H9 (cell line): ENCODE measurements at regions not wholly inside any gene's neighbourhood (a gene's known extent, or its start where the extent isn't known, plus 50 kb on each side); places are given as distances from the start of the nearest gene placed in this dataset.

Experiments used
- DNase-seq: peaks from one replicate; pipeline ENCODE4 v3.0.0-alpha.2; 2017
- H2AFZ ChIP-seq: one replicate; pipeline ENCODE4 v1.6.1; 2013; ENCODE audit warnings: mild to moderate bottlenecking, low read length, control low read depth, moderate library complexity
- H2AK5ac ChIP-seq: 2 replicates; pipeline ENCODE4 v1.6.1; 2013; ENCODE audit warnings: low read length, control low read depth, mixed read lengths; ENCODE audit not compliant: insufficient read length
- H2BK120ac ChIP-seq: one replicate; pipeline ENCODE4 v1.6.1; 2013; ENCODE audit warnings: low read depth, mild to moderate bottlenecking, low read length, control low read depth, inconsistent platforms; ENCODE audit not compliant: poor library complexity, severe bottlenecking
- H2BK12ac ChIP-seq: 2 replicates; pipeline ENCODE4 v1.6.1; 2013; ENCODE audit warnings: low read length, control low read depth, mixed read lengths, low read depth; ENCODE audit not compliant: insufficient read length
- H2BK15ac ChIP-seq: 2 replicates; pipeline ENCODE4 v1.6.1; 2013; ENCODE audit warnings: low read depth, low read length, control low read depth
- H2BK20ac ChIP-seq: one replicate; pipeline ENCODE4 v1.6.1; 2013; ENCODE audit warnings: low read depth, mild to moderate bottlenecking, low read length, control low read depth, inconsistent platforms; ENCODE audit not compliant: poor library complexity, severe bottlenecking
- H2BK5ac ChIP-seq: 2 replicates; pipeline ENCODE4 v1.6.1; 2013; ENCODE audit warnings: low read length, control low read depth, mixed read lengths; ENCODE audit not compliant: insufficient read length
- H3K14ac ChIP-seq: 2 replicates; pipeline ENCODE4 v1.6.1; 2013; ENCODE audit warnings: low read length, control low read depth; ENCODE audit not compliant: insufficient read depth
- H3K18ac ChIP-seq: 2 replicates; pipeline ENCODE4 v1.6.1; 2013; ENCODE audit warnings: low read depth, mild to moderate bottlenecking, mixed read lengths, low read length, control low read depth; ENCODE audit not compliant: insufficient read length
- H3K23ac ChIP-seq: 2 replicates; pipeline ENCODE4 v1.6.1; 2013; ENCODE audit warnings: low read length, control low read depth, mixed read lengths, low read depth; ENCODE audit not compliant: insufficient read length
- H3K23me2 ChIP-seq: 2 replicates; pipeline ENCODE4 v1.6.1; 2013; ENCODE audit warnings: low read depth, mild to moderate bottlenecking, mixed read lengths, low read length, control low read depth; ENCODE audit not compliant: insufficient read length, poor library complexity, severe bottlenecking
- H3K27ac ChIP-seq: 2 replicates; pipeline ENCODE4 v1.5.1; 2013; ENCODE audit warnings: low read length, control low read depth, mixed read lengths, low read depth; ENCODE audit not compliant: insufficient read length
- H3K27me3 ChIP-seq: 2 replicates; pipeline ENCODE4 v1.6.1; 2013; ENCODE audit warnings: low read length, control low read depth, inconsistent platforms; ENCODE audit not compliant: insufficient read depth
- H3K4ac ChIP-seq: 2 replicates; pipeline ENCODE4 v1.6.1; 2013; ENCODE audit warnings: low read depth, mild to moderate bottlenecking, control low read depth, inconsistent platforms, low read length, moderate library complexity
- H3K4me1 ChIP-seq: 2 replicates; pipeline ENCODE4 v1.6.1; 2013; ENCODE audit warnings: low read length, control low read depth, inconsistent platforms; ENCODE audit not compliant: insufficient read depth
- H3K4me2 ChIP-seq: 2 replicates; pipeline ENCODE4 v1.6.1; 2013; ENCODE audit warnings: low read length, control low read depth, mixed read lengths; ENCODE audit not compliant: insufficient read length, insufficient read depth
- H3K56ac ChIP-seq: 2 replicates; pipeline ENCODE4 v1.6.1; 2013; ENCODE audit warnings: low read depth, mild to moderate bottlenecking, mixed read lengths, low read length, control low read depth; ENCODE audit not compliant: insufficient read length
- H3K79me1 ChIP-seq: 2 replicates; pipeline ENCODE4 v1.6.1; 2013; ENCODE audit warnings: low read depth, mild to moderate bottlenecking, moderate library complexity, low read length, control low read depth, inconsistent platforms; ENCODE audit not compliant: insufficient read depth, poor library complexity, severe bottlenecking
- H3K79me2 ChIP-seq: 2 replicates; pipeline ENCODE4 v1.6.1; 2013; ENCODE audit warnings: low read length, control low read depth, inconsistent platforms; ENCODE audit not compliant: insufficient read depth
- H3K9ac ChIP-seq: 2 replicates; pipeline ENCODE4 v1.6.1; 2013; ENCODE audit warnings: low read length, control low read depth, mixed read lengths; ENCODE audit not compliant: insufficient read length; ENCODE audit errors: extremely low read depth
- H3K9me3 ChIP-seq: one replicate; pipeline ENCODE4 v1.6.1; 2013; ENCODE audit warnings: low read depth, low read length, inconsistent platforms; ENCODE audit not compliant: control insufficient read depth
- H3T11ph ChIP-seq: one replicate; pipeline ENCODE4 v1.6.1; 2013; ENCODE audit warnings: mild to moderate bottlenecking, low read length, control low read depth, inconsistent platforms
- H4K20me1 ChIP-seq: one replicate; pipeline ENCODE4 v1.6.1; 2013; ENCODE audit not compliant: control insufficient read depth, insufficient read length, insufficient read depth
- H4K5ac ChIP-seq: 2 replicates; pipeline ENCODE4 v1.6.1; 2013; ENCODE audit warnings: low read depth, mild to moderate bottlenecking, mixed read lengths, low read length, control low read depth; ENCODE audit not compliant: insufficient read length
- H4K8ac ChIP-seq: replicated peaks from 2 replicates; pipeline ENCODE4 v1.6.1; 2013; ENCODE audit warnings: low read length, control low read depth, mixed read lengths, low read depth; ENCODE audit not compliant: insufficient read length
- H4K91ac ChIP-seq: 2 replicates; pipeline ENCODE4 v1.6.1; 2013; ENCODE audit warnings: low read depth, mild to moderate bottlenecking, moderate library complexity, mixed read lengths, low read length, control low read depth; ENCODE audit not compliant: insufficient read length
- H3K27ac Mint-ChIP-seq, 3 experiments: 2 replicates in 2 of 3; 3 replicates in 1 of 3; pipeline ENCODE4 v1.8.0; 2020 to 2021; ENCODE audit warnings: mixed read lengths in 3 of 3, mild to moderate bottlenecking in 1 of 3, moderate library complexity in 1 of 3
- H3K27me3 Mint-ChIP-seq: 2 replicates; pipeline ENCODE4 v1.8.0; 2021; ENCODE audit warnings: low read depth, mild to moderate bottlenecking, moderate library complexity, mixed read lengths
- H3K36me3 Mint-ChIP-seq, 3 experiments: 2 replicates in 2 of 3; 3 replicates in 1 of 3; pipeline ENCODE4 v1.8.0; 2020 to 2021; ENCODE audit warnings: low read depth in 3 of 3, mixed read lengths in 3 of 3; ENCODE audit not compliant: insufficient read depth in 1 of 3
- H3K4me1 Mint-ChIP-seq, 2 experiments: 2 replicates each; pipeline ENCODE4 v1.8.0; 2020; ENCODE audit warnings: mixed read lengths in 2 of 2
- H3K4me3 Mint-ChIP-seq, 2 experiments: 2 replicates in 1 of 2; 3 replicates in 1 of 2; pipeline ENCODE4 v1.8.0; 2020 to 2021; ENCODE audit warnings: mild to moderate bottlenecking in 2 of 2, mixed read lengths in 2 of 2, moderate library complexity in 1 of 2
- H3K9me3 Mint-ChIP-seq, 2 experiments: 2 replicates in 1 of 2; 3 replicates in 1 of 2; pipeline ENCODE4 v1.8.0; 2020; ENCODE audit warnings: mild to moderate bottlenecking in 2 of 2, mixed read lengths in 2 of 2, moderate library complexity in 1 of 2
- CTCF ChIP-seq: fragments of 200-600 bp; sonication (generic); conservative IDR thresholded peaks from 3 replicates; pipeline ENCODE4 v1.8.0; 2021; ENCODE audit warnings: antibody characterized with exemption, mild to moderate bottlenecking
- WGBS: extraction: QIAGEN DNeasy Blood & Tissue Kit; methylation state at CpG from one replicate; pipeline ENCODE4 v1.1.7; 2013; ENCODE audit warnings: missing lambda C conversion rate, low lambda C conversion rate, mixed read lengths; ENCODE audit not compliant: insufficient read length; ENCODE audit errors: extremely low coverage; 5-methylcytosine and 5-hydroxymethylcytosine counted together

DNA sequence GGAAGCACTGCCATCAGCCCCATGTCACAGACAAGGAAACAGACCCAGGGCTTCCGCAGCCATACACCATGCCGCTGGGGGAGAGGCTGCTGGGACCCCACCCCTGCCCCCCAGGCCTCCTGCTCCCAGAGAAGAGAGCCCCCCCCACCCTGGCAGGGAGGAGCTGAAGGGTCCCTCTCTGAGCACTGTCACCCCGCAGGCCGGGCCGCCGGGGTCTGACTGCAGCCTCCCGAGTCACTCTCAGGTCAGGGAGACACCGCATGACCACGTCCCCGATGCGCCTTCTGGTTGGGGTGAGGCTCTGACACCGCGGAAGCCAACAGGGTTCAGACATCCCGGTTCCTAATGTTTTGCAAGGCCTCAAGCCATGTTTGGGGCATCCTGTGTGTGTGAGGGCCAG is 102.3 kb downstream of the SIK1 start:
- no peak overlapping the region for H3K27ac ChIP-seq
- H3K14ac ChIP-seq = no peak overlapping the region
- H2BK12ac ChIP-seq = no peak overlapping the region
- H3K9me3 ChIP-seq = no peaks in the 10 kb centered on the region
- H4K8ac ChIP-seq = no peak overlapping the region
- H3K27ac Mint-ChIP-seq = peak overlapping the region in 1 of 3 experiments; percentile 40; a peak in 1 of 7 replicates
- H3K56ac ChIP-seq = no peak overlapping the region
- H3K27me3 Mint-ChIP-seq = no peaks in the 10 kb centered on the region; the same call in 1 of the 2 replicates
- no peak overlapping the region for H3K4me3 Mint-ChIP-seq
- H2BK5ac ChIP-seq = no peak overlapping the region
- H4K20me1 ChIP-seq = no peaks in the 10 kb centered on the region
- H3K27me3 ChIP-seq = no peaks in the 10 kb centered on the region
- no peak overlapping the region for H4K91ac ChIP-seq
- H2BK20ac ChIP-seq = no peak overlapping the region
- H3K79me2 ChIP-seq = no peaks in the 10 kb centered on the region
- no peak overlapping the region for H2AFZ ChIP-seq
- H3K23me2 ChIP-seq = no peaks in the 10 kb centered on the region
- no CpG with 5 or more reads among the region's 14 CpGs for WGBS
- no peak for DNase-seq
- no peak overlapping the region for H3T11ph ChIP-seq
- TF ChIP-seq CTCF = no peak
- no peaks in the 10 kb centered on the region for H3K4me1 ChIP-seq
- no peak overlapping the region for H3K23ac ChIP-seq
- H3K18ac ChIP-seq = no peak overlapping the region
- peaks cover 7 to 15% of the 10 kb centered on the region in 2 experiments; a peak in 3 of 4 replicates for H3K4me1 Mint-ChIP-seq
- H3K4ac ChIP-seq = no peak overlapping the region
- no peak overlapping the region for H2BK120ac ChIP-seq
- H3K9ac ChIP-seq = no peak overlapping the region
- peaks cover 0 to 3% of the 10 kb centered on the region in 2 experiments; a peak in 3 of 5 replicates for H3K9me3 Mint-ChIP-seq
- no peak overlapping the region for H2AK5ac ChIP-seq
- no peak overlapping the region for H4K5ac ChIP-seq
- no peaks in the 10 kb centered on the region for H3K79me1 ChIP-seq
- no peak overlapping the region for H3K4me2 ChIP-seq
- no peaks in the 10 kb centered on the region for H3K36me3 Mint-ChIP-seq
- H2BK15ac ChIP-seq = no peak overlapping the region
